Activated CD4-positive, alpha-beta T cell treated with anti-CD3 and anti-CD28 coated beads, Interleukin-2, Interleukin-4, amounts not matched to agents 100 ng/mL and 50 ng/mL, durations not matched to agents 16 hours and 8 hours (primary cell): ENCODE measurements at regions not wholly inside any gene's neighbourhood (a gene's known extent, or its start where the extent isn't known, plus 50 kb on each side); places are given as distances from the start of the nearest gene placed in this dataset.

Experiments
- DNase-seq: peaks from one replicate; pipeline ENCODE4 v3.0.0-alpha.2; 2020; ENCODE audit warnings: low spot score

DNA sequence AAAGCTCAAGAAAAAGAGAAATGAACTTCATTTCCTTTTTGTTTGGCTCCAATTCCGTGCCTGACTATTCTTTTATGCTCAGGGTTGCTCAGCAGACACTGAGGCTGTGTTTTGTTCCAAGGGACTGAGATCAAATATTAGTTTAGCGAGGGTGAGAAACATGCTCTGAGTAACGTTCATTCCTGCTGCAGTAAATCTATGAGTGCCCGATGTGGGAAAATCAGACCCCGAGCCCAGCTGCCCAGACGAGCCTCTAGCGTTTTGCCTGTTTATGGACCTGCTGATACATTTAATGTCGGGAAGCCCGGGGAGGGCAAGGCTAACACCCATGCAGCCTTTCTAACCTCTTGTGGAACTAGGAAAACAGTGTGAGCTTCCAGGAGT, 119.2 kb downstream of the VAPA start:
- DNase-seq: no peak

DNA sequence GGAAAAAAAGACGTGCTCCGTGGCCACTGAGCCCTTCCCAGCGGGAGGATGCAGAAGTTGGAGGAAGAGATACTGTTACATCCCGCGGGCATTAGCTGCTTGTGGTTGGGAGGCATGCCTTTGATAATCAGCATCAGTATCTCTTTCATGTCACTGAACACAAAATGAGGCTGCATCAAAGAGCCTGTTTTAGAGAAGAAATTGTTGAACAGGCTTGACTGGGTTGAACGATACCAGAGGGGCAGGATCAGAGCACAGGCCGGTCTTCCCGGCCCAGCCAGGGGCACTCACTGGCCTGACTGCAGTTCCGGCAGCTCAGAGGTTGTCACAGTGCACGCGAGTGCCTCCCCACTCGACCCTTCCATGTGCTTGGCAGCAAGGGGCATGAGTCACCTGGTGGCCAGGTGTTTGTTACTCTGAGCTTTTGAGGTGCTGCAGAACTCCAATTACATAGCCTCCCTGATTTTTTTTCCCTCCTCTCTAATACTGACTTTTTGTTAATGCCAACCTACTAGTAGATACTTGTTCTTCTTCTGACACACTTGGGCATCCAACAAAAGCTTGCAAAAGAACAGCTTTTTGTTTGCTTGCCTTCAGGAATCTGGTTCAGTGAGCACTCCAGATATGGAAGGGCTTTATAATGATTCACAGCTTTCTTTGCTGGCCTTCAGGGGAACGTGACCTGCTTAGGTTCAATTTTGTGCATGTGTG, 121.6 kb downstream of the VAPA start:
- no peak for DNase-seq

DNA sequence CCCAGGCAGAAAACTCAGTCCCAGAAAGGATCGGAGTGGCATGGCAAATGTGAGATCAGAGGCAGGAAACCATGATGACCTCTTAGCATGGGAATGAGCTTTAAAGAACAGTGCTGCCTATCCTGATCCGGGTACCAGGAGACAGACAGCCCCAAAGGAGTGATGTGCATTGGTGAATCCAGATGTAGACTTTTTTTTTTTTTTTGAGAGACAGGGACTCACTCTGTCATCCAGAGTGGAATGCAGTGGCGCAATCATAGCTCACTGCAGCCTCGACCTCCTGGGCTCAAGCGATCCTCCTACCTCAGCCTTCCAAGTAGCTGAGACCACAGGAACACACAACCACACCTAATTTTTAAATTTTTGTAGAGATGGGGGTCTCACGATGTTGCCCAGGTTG, 122.7 kb downstream of the VAPA start:
- DNase-seq: no peak

DNA sequence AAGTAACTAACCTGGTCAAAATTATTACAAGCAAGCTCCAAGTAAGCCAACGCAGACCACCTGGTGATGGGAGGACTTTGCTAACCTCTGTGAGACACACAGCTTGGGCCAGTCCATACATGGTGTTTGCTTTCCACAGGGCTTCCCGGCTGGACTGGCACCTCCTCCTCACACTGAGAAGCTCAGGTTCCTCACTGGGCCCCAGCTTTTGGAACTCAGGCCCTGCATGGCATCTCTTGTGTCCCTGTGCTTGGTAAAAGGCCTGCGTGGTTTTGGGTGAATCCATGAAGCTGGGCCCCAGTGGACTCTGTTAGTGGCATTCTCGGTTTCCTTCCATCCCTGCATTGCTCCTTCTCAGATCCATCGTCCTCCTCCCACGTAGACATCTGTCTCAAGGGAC, 123.4 kb downstream of the VAPA start:
- no peak for DNase-seq

GRCh38 chr18:10038268-10038667, 124.5 kb downstream of the VAPA start:
- no peak for DNase-seq

DNA sequence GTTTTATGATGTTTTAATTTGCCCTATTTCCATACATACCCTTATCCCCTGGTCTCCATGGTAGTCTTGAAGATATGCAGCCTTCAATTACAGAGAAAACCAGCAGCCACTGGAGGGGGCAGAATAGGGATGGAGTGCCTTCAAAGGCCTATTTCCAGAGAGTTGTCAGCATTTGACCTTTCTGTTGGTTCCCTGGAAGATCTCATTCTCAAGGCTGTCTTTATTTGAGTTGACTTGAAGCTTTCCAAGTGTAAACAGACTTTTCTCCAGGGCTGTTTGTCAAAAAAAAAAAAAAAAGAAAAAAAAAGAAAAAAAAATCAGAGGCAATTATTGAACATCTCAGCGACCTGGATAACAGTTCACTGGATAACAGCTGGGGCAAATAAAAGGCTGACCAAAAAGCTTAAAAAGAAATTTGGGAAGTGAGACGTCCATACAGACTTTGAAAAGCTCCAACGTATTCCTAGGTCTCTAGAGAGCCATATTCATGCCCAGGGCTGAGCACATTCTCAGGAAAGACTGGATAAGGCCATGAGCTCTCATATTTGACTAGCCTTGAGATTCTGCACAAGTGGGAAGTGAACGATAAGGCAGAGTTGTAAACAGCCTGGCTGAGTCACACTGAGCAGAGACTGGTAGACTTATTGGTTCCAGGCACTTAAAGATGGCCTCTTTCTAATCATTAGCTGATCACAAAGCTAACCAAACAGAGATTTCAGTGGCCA, 126.6 kb downstream of the VAPA start:
- no peak for DNase-seq

- DNase-seq: no peak
Measured at GRCh38 chr18:10041180-10041579, 127.4 kb downstream of the VAPA start.

DNA sequence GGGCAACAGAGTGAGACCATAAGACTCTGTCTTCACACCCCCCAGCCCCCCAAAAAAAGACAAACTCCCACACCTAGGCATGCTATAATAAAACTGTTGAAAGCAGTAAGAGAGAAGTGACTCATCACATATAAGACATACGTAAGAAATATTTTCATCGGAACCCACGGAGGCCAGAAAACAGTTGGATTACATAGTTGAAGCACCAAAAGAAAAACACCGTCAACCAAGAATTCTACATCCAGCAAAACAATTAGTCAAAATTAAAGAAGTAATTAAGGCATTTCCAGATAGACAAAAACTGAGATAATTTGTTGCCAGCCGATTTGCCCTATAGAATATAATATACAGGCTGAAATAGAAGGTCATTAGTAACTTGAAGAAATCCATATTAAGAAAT, 128.7 kb downstream of the VAPA start:
- DNase-seq: no peak

DNA sequence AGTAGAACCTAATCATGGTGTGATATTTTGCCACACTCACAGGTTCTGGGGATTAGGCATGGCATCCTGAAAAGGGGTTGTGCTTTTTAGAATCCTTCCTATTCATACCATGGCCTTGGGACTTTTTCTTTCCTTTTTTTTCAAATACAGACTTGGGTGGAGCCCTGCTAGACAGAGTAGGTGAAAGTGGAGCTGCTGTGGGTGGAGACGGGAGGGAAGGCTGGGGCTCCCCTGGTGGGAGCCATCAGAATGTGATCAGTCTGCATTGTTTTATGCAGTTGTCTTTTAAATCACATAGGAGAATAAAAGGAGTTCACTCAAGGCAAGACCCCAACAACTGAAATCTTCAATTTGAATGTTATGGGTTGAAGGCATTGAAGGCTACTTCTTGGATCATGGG, 130.2 kb downstream of the VAPA start:
- DNase-seq: no peak

DNA sequence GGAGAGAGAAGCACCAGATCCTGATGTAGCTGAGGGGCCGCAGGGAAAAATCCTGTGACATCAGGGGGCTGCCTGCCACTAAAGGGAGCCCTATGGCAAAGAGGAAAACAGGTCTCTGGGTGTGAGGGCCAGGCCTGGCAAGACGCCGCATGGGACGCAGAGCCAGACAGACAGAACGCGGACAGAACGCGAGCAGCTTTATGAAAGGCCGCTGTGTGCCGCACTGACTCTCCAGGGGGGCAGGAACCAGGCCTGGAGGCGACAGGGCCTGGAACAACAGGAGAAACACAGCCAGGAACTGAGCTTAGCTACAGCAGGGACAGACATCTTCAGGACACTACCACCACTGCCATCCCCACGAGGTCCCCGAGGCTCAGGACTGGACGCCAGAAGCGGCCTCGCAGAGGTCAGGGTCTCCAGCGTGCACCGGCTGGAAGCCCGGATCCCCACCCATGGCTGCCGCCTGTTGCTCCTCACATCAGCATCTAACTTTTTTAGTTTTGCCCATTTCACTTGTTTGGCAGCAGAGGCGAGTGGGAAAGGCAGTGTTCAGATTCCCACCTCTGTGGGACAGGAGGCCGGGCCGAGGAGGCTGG, 131.6 kb downstream of the VAPA start:
- no peak for DNase-seq

GRCh38 chr18:10046178-10046807, 132.5 kb downstream of the VAPA start:
- DNase-seq: no peak

DNA sequence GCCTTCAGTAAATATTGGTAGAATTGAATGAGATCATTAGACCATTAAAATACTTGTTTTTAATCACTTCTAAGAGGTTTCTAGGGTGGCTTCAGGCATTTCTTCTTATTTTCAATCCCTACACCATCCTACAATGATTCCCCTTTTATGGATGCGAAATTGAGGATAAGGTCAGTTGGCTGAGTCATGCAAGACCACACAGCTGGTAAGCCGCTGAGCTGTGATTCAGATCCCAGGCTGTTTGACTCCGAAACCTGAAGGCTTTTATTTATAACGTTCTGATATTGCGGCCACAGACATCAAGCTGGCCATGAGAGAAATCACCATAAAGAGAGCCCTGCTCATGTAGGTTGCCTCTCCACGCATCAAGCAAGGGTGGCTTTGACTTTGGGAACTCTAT, 133.4 kb downstream of the VAPA start:
- DNase-seq: no peak

DNA sequence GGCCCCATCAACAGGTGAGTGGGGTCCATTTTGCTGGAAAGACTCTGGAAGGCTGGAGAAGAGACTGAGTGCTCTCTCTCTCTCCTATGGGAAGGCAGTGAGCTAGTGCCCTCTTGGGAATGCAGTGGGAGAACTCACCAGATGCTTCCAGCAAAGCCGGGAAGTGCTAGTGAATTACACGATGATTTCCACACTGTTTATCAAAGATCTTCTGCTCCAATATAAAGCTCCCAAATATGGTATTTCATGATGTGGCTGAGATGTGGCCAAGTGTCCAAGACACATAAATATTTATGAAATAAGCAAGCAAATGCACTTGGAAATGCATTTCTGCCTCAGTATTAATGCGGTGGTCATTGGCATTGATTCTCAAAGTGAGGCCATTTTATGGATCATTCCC, 135.9 kb downstream of the VAPA start:
- no peak for DNase-seq

DNA sequence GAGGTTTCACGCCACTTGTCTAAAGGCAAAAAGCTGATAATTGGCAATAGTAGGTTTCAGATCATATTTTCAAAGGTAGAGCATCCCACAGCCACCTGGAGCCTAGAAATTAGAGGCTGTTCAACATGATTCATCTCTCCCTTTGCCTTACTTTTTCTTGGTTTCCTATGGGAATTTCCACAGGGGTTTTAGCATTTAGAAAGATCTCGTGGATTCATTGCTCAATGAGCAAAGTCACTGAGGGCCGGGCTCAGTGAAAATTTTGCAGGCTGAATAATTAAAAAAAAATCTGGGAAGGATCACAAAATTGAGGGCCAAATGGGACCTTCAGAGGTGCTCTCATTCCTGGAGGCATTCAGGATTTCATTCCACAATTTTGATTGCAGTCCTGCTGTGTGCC, 137.1 kb downstream of the VAPA start:
- no peak for DNase-seq

- no peak for DNase-seq
Measured at GRCh38 chr18:10051877-10052631, 138.2 kb downstream of the VAPA start.

DNA sequence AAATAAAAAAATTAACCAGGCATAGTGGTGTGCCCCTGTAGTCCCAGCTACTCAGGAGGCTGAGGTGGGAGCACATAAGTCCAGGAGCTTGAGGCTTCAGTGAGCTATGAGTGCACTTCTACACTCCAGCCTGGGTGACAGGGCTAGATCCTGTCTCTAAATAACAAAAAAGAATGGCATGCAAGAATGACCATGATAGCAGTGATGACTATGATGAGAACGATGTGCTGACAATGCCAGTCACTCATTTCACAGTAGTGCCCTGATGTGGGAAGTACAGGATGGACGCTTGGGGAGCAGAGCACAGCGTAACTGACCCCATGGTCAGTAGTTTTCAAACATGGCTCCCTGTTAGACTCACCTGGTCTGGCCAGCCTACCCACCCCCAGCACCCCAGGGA, 139.1 kb downstream of the VAPA start:
- no peak for DNase-seq

- DNase-seq: no peak
Measured at GRCh38 chr18:10053861-10054260, 140.0 kb downstream of the VAPA start.

DNA sequence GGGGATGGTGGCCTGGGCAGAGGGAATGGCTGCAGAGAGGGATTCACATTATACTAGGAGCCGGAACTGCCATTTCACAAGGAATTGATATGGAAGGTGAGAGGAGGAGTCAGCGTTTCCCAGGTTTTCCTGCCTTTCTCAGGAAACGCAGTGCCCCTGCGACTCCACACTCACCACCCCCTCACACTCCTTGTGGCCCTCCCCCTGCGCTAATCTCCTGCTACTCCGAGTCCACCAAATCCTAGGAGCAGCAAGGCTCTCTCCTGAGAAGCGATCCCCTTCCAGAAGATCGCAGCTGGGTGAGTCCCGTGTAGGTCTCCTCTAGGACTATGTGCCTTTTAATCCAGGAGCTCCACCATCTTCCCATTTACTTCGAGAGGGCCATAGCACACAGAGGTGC, 140.6 kb downstream of the VAPA start:
- DNase-seq: no peak

DNA sequence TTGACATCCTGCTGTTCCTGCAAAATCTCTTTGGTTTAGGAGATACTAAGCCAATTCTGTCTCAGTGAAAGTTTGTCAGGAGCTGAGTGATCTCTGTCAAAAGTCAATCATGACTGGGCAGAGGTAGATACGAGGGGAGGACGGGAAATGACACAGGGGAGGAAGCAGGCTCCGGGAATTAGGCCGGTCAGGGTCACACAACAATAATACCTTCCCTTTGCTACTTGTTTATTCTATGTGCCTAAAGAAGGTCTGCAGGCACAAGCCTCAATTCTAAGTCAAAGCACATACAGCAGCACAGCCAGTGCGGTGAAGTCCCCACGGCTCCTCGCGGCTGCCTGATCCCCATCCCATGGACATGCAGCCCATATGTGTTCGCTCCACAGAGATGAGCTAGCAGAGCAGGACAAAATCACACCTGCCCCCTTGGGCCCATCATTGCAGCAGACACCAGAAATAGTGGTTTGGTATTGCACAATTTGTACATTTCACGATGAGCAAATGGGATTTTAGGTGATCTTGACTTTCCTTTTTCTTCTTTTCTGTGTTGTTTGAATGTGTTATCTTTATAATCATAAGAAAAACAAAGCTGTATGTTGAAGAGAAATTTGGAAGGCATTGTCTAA, 141.4 kb downstream of the VAPA start:
- no peak for DNase-seq

- DNase-seq: no peak
Measured at GRCh38 chr18:10056506-10056905, 142.7 kb downstream of the VAPA start.

DNA sequence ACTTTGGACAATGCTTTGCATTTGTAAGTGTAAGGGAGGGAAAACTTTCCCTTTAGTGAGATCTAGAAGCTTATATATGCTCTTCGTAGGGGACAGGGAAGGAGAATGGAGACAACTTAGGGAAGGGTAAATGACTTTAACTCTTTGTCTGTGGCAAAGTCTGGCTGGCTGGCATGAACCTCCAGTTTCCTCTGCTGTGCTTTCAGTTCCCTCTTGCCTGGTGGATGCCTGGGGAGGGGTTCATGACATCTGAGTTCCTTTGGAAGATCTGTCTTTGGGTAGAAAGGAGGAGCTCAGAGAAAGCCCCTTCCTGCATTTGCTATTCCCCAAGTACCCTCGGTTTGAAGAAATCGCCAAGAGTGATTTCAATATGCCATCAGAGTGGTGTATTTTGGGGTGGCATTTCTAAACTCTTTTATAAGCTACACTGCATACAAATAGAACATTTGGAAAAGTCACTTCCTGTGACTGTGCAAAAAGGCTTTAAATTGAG, 143.6 kb downstream of the VAPA start:
- no peak for DNase-seq
